SK-N-SH (cell line): ENCODE measurements at regions not wholly inside any gene's neighbourhood (a gene's known extent, or its start where the extent isn't known, plus 50 kb on each side); places are given as distances from the start of the nearest gene placed in this dataset.

Source experiments
- CTCF ChIA-PET: fragments of 300-600, 350-600 bp; formaldehyde crosslinking; extraction: SDS; loops from one replicate; lab custom pipeline; 2021; lab: Yijun Ruan, JAX
- POLR2A ChIA-PET: fragments of 350-600 bp; sonication (Branson Sonifier 250); formaldehyde crosslinking; extraction: SDS; loops from one replicate; lab custom pipeline; 2020; ENCODE audit warnings: antibody characterized with exemption, inconsistent platforms; lab: Yijun Ruan, JAX
- DNase-seq: peaks from one replicate; pipeline ENCODE4 v3.0.0; 2012
- H2AFZ ChIP-seq: fragments of 200-600 bp; sonication (generic); 2 replicates; pipeline ENCODE4 v1.8.1; 2016; ENCODE audit warnings: antibody characterized with exemption, mild to moderate bottlenecking, low read depth
- H3F3A ChIP-seq: fragments of 200-600 bp; sonication (generic); replicated peaks from 2 replicates; pipeline ENCODE3; 2016; ENCODE audit warnings: antibody characterized with exemption, mild to moderate bottlenecking; ENCODE audit not compliant: insufficient read depth
- H3K27ac ChIP-seq, 2 experiments: fragments of 200-500 bp in 1 of 2; fragments of 200-600 bp in 1 of 2; sonication (Bioruptor generic) in 1 of 2; sonication (generic), shearing (Covaris generic) in 1 of 2; 2 replicates each; pipeline versions ENCODE4 v1.5.1 to v1.6.1; 2014 to 2016; ENCODE audit warnings: low read depth in 2 of 2, inconsistent platforms in 1 of 2, low read length in 1 of 2, mild to moderate bottlenecking in 1 of 2, mixed read lengths in 1 of 2
- H3K27me3 ChIP-seq: fragments of 200-600 bp; sonication (generic), shearing (Covaris generic); 2 replicates; pipeline ENCODE4 v1.6.1; 2016; ENCODE audit warnings: mixed run types; ENCODE audit not compliant: insufficient read depth
- H3K36me3 ChIP-seq, 2 experiments: fragments of 200-500 bp in 1 of 2; fragments of 200-600 bp in 1 of 2; sonication (Bioruptor generic) in 1 of 2; sonication (generic) in 1 of 2; replicated peaks in 1 of 2; 2 replicates each; pipeline versions ENCODE3 to v1.5.1; 2014 to 2016; ENCODE audit warnings: low read length in 1 of 2, mild to moderate bottlenecking in 1 of 2; ENCODE audit not compliant: insufficient read depth in 2 of 2, control insufficient read depth in 1 of 2
- H3K4me1 ChIP-seq, 2 experiments: fragments of 200-500 bp in 1 of 2; fragments of 200-600 bp in 1 of 2; sonication (Bioruptor generic) in 1 of 2; sonication (generic), shearing (Covaris generic) in 1 of 2; 2 replicates each; pipeline versions ENCODE4 v1.5.1 to v1.6.1; 2014 to 2016; ENCODE audit warnings: low read depth in 1 of 2, low read length in 1 of 2, mixed run types in 1 of 2; ENCODE audit not compliant: insufficient read depth in 2 of 2, control insufficient read depth in 1 of 2
- H3K4me2 ChIP-seq: fragments of 200-600 bp; sonication (generic), shearing (Covaris generic); 2 replicates; pipeline ENCODE4 v1.6.1; 2017; ENCODE audit warnings: mixed run types
- H3K4me3 ChIP-seq, 2 experiments: fragments of 200-500 bp in 1 of 2; fragments of 200-600 bp in 1 of 2; sonication (Bioruptor generic) in 1 of 2; sonication (generic), shearing (Covaris generic) in 1 of 2; 2 replicates each; pipeline versions ENCODE4 v1.5.1 to v1.8.1; 2014 to 2016; ENCODE audit warnings: low read depth in 2 of 2, inconsistent platforms in 1 of 2, low read length in 1 of 2, mild to moderate bottlenecking in 1 of 2, mixed read lengths in 1 of 2, moderate library complexity in 1 of 2
- H3K79me2 ChIP-seq: fragments of 200-600 bp; sonication (generic); 2 replicates; pipeline ENCODE4 v1.8.1; 2017; ENCODE audit warnings: mild to moderate bottlenecking; ENCODE audit not compliant: insufficient read depth
- H3K9ac ChIP-seq: fragments of 200-600 bp; sonication (generic); 2 replicates; pipeline ENCODE4 v1.6.1; 2017; ENCODE audit warnings: mixed run types
- H3K9me2 ChIP-seq: fragments of 200-600 bp; sonication (generic); 2 replicates; pipeline ENCODE4 v1.6.1; 2017; ENCODE audit warnings: mixed run types
- H3K9me3 ChIP-seq: fragments of 200-600 bp; sonication (generic); 2 replicates; pipeline ENCODE4 v1.6.1; 2017; ENCODE audit warnings: mixed run types, mild to moderate bottlenecking, moderate library complexity
- H4K20me1 ChIP-seq: fragments of 200-600 bp; sonication (generic); 2 replicates; pipeline ENCODE4 v1.6.1; 2017; ENCODE audit warnings: mild to moderate bottlenecking, mixed run types; ENCODE audit not compliant: insufficient read depth
- ELF1 ChIP-seq: IDR thresholded peaks from 2 replicates; pipeline ENCODE4 v1.4.0; 2012
- EP300 ChIP-seq, 2 experiments: IDR thresholded peaks; 2 replicates each; pipeline versions ENCODE4 v1.4.0 to v1.6.1; 2012; ENCODE audit warnings: borderline replicate concordance in 1 of 2, low read depth in 1 of 2, low read length in 1 of 2
- FOSL2 ChIP-seq: IDR thresholded peaks from 2 replicates; pipeline ENCODE4 v1.4.0; 2012; ENCODE audit warnings: low read depth, mild to moderate bottlenecking, moderate library complexity, borderline replicate concordance
- FOXJ3 ChIP-seq: sonication (generic); formaldehyde crosslinking; IDR thresholded peaks from 2 replicates; pipeline ENCODE4 v1.5.1; 2020; ENCODE audit warnings: mild to moderate bottlenecking, missing genetic modification reagents
- FOXM1 ChIP-seq: IDR thresholded peaks from 2 replicates; pipeline ENCODE4 v1.4.0; 2012; ENCODE audit warnings: low read depth, mild to moderate bottlenecking
- GABPA ChIP-seq: IDR thresholded peaks from 2 replicates; pipeline ENCODE4 v1.4.0; 2012; ENCODE audit warnings: low read depth, mild to moderate bottlenecking
- MEF2A ChIP-seq: IDR thresholded peaks from 2 replicates; pipeline ENCODE4 v1.4.0; 2012; ENCODE audit warnings: low read depth, borderline replicate concordance
- MXI1 ChIP-seq: IDR thresholded peaks from 2 replicates; pipeline ENCODE4 v1.6.1; 2012; ENCODE audit warnings: mild to moderate bottlenecking, low read depth, low read length, improper control_type of control experiment
- POLR2AphosphoS5 ChIP-seq: IDR thresholded peaks from 2 replicates; pipeline ENCODE4 v1.6.1; 2012; ENCODE audit warnings: low read depth, low read length
- RAD21 ChIP-seq: IDR thresholded peaks from 2 replicates; pipeline ENCODE4 v1.6.1; 2012; ENCODE audit warnings: mild to moderate bottlenecking, low read length
- RCOR1 ChIP-seq: fragments of 150-350 bp; IDR thresholded peaks from 2 replicates; pipeline ENCODE4 v1.6.1; 2017; ENCODE audit warnings: antibody characterized with exemption, low read length
- RXRA ChIP-seq: IDR thresholded peaks from 2 replicates; pipeline ENCODE4 v1.4.0; 2012; ENCODE audit warnings: low read depth, mild to moderate bottlenecking, borderline replicate concordance
- SMC3 ChIP-seq: IDR thresholded peaks from 2 replicates; pipeline ENCODE4 v1.6.1; 2012; ENCODE audit warnings: low read depth, low read length, improper control_type of control experiment
- TAF1 ChIP-seq: IDR thresholded peaks from 2 replicates; pipeline ENCODE4 v1.6.1; 2012; ENCODE audit warnings: low read depth, mild to moderate bottlenecking, low read length, moderate library complexity, borderline replicate concordance
- TCF12 ChIP-seq: IDR thresholded peaks from 2 replicates; pipeline ENCODE4 v1.4.0; 2012
- WGBS: methylation state at CpG from one replicate; pipeline ENCODE4 v1.1.6; 2017; ENCODE audit warnings: low lambda C conversion rate; 5-methylcytosine and 5-hydroxymethylcytosine counted together
- TF ChIP-seq, protein P1 (sequence below): IDR thresholded peaks from 2 replicates; pipeline ENCODE4 v1.4.0; 2012; ENCODE audit warnings: low read depth, borderline replicate concordance
- TF ChIP-seq, protein P2 (sequence below): fragments of 150-350 bp; IDR thresholded peaks from 2 replicates; pipeline ENCODE4 v1.6.1; 2016; ENCODE audit warnings: mild to moderate bottlenecking, low read depth, low read length
- TF ChIP-seq, protein P3 (sequence below): IDR thresholded peaks from 2 replicates; pipeline ENCODE4 v1.4.0; 2012; ENCODE audit warnings: low read depth, borderline replicate concordance
- TF ChIP-seq, protein P4 (sequence below): IDR thresholded peaks from 2 replicates; pipeline ENCODE4 v1.4.0; 2012; ENCODE audit warnings: low read depth

DNA sequence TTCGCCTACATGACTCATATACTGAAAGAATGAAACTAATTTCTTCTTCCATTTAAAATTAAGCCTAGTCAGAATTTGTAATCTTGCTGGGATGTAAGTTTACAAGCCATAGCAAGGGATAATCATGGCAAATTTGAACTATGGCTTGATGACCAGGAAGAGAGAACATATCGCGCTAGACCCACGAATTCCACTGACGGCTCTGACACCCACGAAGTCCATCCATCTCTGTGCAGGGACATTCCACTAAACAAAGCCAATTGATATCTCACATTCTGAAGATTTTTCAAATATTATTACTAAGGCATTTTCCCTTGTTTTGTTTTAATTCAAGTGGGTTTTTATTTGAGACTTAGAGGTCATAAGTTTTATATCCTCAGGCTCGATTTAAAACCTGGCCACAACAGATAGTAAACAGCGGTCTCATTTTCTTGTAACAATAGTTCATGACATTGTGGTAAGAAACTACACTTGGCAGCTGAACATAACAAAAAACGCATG is 113.0 kb downstream of the QPCT start (continued):
- TF ChIP-seq, protein P1, sequence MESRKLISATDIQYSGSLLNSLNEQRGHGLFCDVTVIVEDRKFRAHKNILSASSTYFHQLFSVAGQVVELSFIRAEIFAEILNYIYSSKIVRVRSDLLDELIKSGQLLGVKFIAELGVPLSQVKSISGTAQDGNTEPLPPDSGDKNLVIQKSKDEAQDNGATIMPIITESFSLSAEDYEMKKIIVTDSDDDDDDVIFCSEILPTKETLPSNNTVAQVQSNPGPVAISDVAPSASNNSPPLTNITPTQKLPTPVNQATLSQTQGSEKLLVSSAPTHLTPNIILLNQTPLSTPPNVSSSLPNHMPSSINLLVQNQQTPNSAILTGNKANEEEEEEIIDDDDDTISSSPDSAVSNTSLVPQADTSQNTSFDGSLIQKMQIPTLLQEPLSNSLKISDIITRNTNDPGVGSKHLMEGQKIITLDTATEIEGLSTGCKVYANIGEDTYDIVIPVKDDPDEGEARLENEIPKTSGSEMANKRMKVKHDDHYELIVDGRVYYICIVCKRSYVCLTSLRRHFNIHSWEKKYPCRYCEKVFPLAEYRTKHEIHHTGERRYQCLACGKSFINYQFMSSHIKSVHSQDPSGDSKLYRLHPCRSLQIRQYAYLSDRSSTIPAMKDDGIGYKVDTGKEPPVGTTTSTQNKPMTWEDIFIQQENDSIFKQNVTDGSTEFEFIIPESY = no peak
- TF ChIP-seq, protein P2, sequence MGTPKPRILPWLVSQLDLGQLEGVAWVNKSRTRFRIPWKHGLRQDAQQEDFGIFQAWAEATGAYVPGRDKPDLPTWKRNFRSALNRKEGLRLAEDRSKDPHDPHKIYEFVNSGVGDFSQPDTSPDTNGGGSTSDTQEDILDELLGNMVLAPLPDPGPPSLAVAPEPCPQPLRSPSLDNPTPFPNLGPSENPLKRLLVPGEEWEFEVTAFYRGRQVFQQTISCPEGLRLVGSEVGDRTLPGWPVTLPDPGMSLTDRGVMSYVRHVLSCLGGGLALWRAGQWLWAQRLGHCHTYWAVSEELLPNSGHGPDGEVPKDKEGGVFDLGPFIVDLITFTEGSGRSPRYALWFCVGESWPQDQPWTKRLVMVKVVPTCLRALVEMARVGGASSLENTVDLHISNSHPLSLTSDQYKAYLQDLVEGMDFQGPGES = no peak
- TF ChIP-seq POLR2AphosphoS5 (no peak), TCF12 (no peak), FOXJ3 (CRISPR knock-in tag) (no peak), EP300 (IDR thresholded peaks at IDR 0.05; ENCODE audit: borderline replicate concordance in 1 of 2, low read depth in 1 of 2, low read length in 1 of 2) (no peak), ELF1 (no peak), RAD21 (no peak)
- TF ChIP-seq, protein P3, sequence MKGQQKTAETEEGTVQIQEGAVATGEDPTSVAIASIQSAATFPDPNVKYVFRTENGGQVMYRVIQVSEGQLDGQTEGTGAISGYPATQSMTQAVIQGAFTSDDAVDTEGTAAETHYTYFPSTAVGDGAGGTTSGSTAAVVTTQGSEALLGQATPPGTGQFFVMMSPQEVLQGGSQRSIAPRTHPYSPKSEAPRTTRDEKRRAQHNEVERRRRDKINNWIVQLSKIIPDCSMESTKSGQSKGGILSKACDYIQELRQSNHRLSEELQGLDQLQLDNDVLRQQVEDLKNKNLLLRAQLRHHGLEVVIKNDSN = no peak

DNA sequence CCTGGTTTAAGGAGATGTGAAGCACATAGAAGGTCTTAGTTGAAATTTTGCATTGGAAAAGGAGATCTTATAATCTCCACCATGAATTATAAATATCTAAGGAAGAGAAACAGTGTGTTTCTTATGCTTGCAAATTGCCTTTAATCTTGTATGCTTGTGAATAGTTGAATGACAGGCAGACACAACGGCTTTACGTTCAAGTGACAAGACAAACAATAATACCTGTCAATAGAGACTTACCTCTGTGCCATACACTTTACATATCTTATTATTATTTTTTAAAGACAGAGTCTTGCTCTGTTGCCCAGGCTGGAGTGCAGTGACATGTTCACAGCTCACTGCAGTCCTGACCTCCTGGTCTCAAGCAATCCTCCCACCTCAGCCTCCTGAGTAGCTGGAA is 113.7 kb downstream of the QPCT start:
- ChIA-PET CTCF (no interaction called here), POLR2A (no interaction called here)
- TF ChIP-seq RXRA (no peak), FOSL2 (no peak), MEF2A (no peak), MXI1 (no peak), RCOR1 (no peak), TAF1 (no peak), SMC3 (no peak), FOXM1 (no peak), RAD21 (no peak), TCF12 (no peak), FOXJ3 (CRISPR knock-in tag) (no peak), GABPA (no peak)
- TF ChIP-seq, protein P4, sequence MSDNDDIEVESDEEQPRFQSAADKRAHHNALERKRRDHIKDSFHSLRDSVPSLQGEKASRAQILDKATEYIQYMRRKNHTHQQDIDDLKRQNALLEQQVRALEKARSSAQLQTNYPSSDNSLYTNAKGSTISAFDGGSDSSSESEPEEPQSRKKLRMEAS = no peak
- TF ChIP-seq, protein P1 = no peak
- no peak overlapping the region for H2AFZ ChIP-seq
- H3K4me1 ChIP-seq = peaks cover 9 to 32% of the 10 kb centered on the region in 2 experiments
- H4K20me1 ChIP-seq = no peaks in the 10 kb centered on the region
- H3K9ac ChIP-seq = no peak overlapping the region
- DNase-seq = no peak
- no peaks in the 10 kb centered on the region for H3K27me3 ChIP-seq
- no peaks in the 10 kb centered on the region for H3K36me3 ChIP-seq
- H3K4me2 ChIP-seq = no peak overlapping the region
- H3K9me2 ChIP-seq = no peaks in the 10 kb centered on the region
- peaks cover 38% of the 10 kb centered on the region for H3F3A ChIP-seq
- WGBS = 100% methylated on average over 2 of the region's 2 CpGs
- no peaks in the 10 kb centered on the region for H3K9me3 ChIP-seq
- no peaks in the 10 kb centered on the region for H3K79me2 ChIP-seq
- H3K4me3 ChIP-seq = no peak overlapping the region
- H3K27ac ChIP-seq = peak overlapping the region in 1 of 2 experiments; percentile 98; a peak in 1 of 4 replicates
